ENCODE measurements at regions not wholly inside any gene's neighbourhood (a gene's known extent, or its start where the extent isn't known, plus 50 kb on each side); places are given as distances from the start of the nearest gene placed in this dataset.
A peak's percentile ranks its signal among the peaks of the same experiment; 100 is the strongest.
"Not testable (repeated sequence)": the region's sequence is repeated elsewhere in the genome, so short reads cannot be mapped to it uniquely, and the experiment has no call there.

GRCh38 chr1:101367630-101368029 lies 130.8 kb downstream of the S1PR1 start:
- no peaks in the 10 kb centered on the region for H3K9me3 ChIP-seq (ENCODE audit: low read depth, low read length)
- TF ChIP-seq, protein P1, sequence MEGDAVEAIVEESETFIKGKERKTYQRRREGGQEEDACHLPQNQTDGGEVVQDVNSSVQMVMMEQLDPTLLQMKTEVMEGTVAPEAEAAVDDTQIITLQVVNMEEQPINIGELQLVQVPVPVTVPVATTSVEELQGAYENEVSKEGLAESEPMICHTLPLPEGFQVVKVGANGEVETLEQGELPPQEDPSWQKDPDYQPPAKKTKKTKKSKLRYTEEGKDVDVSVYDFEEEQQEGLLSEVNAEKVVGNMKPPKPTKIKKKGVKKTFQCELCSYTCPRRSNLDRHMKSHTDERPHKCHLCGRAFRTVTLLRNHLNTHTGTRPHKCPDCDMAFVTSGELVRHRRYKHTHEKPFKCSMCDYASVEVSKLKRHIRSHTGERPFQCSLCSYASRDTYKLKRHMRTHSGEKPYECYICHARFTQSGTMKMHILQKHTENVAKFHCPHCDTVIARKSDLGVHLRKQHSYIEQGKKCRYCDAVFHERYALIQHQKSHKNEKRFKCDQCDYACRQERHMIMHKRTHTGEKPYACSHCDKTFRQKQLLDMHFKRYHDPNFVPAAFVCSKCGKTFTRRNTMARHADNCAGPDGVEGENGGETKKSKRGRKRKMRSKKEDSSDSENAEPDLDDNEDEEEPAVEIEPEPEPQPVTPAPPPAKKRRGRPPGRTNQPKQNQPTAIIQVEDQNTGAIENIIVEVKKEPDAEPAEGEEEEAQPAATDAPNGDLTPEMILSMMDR (IDR thresholded peaks at IDR 0.05; ENCODE audit: extremely low read depth, low read depth, low read length): no peak
- no peak for DNase-seq (ENCODE audit: insufficient read length, low spot score, missing footprints)
- no peaks in the 10 kb centered on the region for H3K79me2 ChIP-seq (ENCODE audit: insufficient read depth, low read length)
- no peak overlapping the region for H3K27ac ChIP-seq (ENCODE audit: low read depth, low read length)
- no peak overlapping the region for H3K4me3 ChIP-seq (ENCODE audit: insufficient read depth, low read length)
- no peaks in the 10 kb centered on the region for H3K36me3 ChIP-seq (ENCODE audit: insufficient read depth, low read length)
- no peak overlapping the region for H3K4me2 ChIP-seq (ENCODE audit: insufficient read depth, low read length)
- no peaks in the 10 kb centered on the region for H4K20me1 ChIP-seq (ENCODE audit: insufficient read depth, low read length)
- no peak overlapping the region for H2AFZ ChIP-seq (ENCODE audit: low read length)
- H3K4me1 ChIP-seq (ENCODE audit: insufficient read depth, low read length): peaks cover 28% of the 10 kb centered on the region
- H3K27me3 ChIP-seq (ENCODE audit: insufficient read depth, low read length): no peaks in the 10 kb centered on the region

GRCh38 chr1:101370488-101370887 lies 133.7 kb downstream of the S1PR1 start:
- Histone ChIP-seq H3K27me3 (ENCODE audit: insufficient read depth, low read length) (no peaks in the 10 kb centered on the region), H3K9me3 (ENCODE audit: low read depth, low read length) (no peaks in the 10 kb centered on the region), H3K79me2 (ENCODE audit: insufficient read depth, low read length) (no peaks in the 10 kb centered on the region), H2AFZ (ENCODE audit: low read length) (no peak overlapping the region), H3K4me2 (ENCODE audit: insufficient read depth, low read length) (no peak overlapping the region), H3K27ac (ENCODE audit: low read depth, low read length) (no peak overlapping the region), H4K20me1 (ENCODE audit: insufficient read depth, low read length) (no peaks in the 10 kb centered on the region), H3K36me3 (ENCODE audit: insufficient read depth, low read length) (no peaks in the 10 kb centered on the region), H3K4me3 (ENCODE audit: insufficient read depth, low read length) (no peak overlapping the region), H3K4me1 (ENCODE audit: insufficient read depth, low read length) (peaks cover 20% of the 10 kb centered on the region)
- TF ChIP-seq, protein P1 (IDR thresholded peaks at IDR 0.05; ENCODE audit: extremely low read depth, low read depth, low read length): no peak
- DNase-seq (ENCODE audit: insufficient read length, low spot score, missing footprints): no peak

DNA sequence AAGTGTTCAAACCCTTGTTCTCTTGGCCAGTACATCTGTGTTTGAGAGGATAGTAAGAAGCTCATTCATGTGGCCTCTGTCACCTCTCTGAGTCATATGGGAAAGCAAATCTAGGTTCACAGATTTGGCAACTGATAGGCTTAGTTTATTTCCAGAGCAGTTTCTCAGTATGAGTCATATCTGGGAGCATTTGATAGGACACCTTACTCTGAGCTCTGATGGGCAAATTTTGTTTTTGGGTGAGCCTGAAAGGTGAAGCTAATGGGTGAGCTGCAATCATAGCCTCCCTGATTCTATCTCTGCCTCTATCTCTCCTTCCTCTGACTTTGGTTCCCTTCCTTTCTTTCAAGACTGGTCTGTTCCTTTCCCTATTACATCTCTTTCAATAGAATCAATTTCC lies 134.4 kb downstream of the S1PR1 start:
- H3K27me3 ChIP-seq (ENCODE audit: insufficient read depth, low read length): no peaks in the 10 kb centered on the region
- H3K27ac ChIP-seq (ENCODE audit: low read depth, low read length): no peak overlapping the region
- H3K4me1 ChIP-seq (ENCODE audit: insufficient read depth, low read length): peaks cover 12% of the 10 kb centered on the region
- H3K9me3 ChIP-seq (ENCODE audit: low read depth, low read length): no peaks in the 10 kb centered on the region
- H3K79me2 ChIP-seq (ENCODE audit: insufficient read depth, low read length): no peaks in the 10 kb centered on the region
- no peak overlapping the region for H3K4me2 ChIP-seq (ENCODE audit: insufficient read depth, low read length)
- no peak overlapping the region for H2AFZ ChIP-seq (ENCODE audit: low read length)
- H3K36me3 ChIP-seq (ENCODE audit: insufficient read depth, low read length): no peaks in the 10 kb centered on the region
- TF ChIP-seq, protein P1 (IDR thresholded peaks at IDR 0.05; ENCODE audit: extremely low read depth, low read depth, low read length): no peak
- H3K4me3 ChIP-seq (ENCODE audit: insufficient read depth, low read length): no peak overlapping the region
- H4K20me1 ChIP-seq (ENCODE audit: insufficient read depth, low read length): no peaks in the 10 kb centered on the region
- DNase-seq (ENCODE audit: insufficient read length, low spot score, missing footprints): peak; percentile 79

- TF ChIP-seq, protein P1 (IDR thresholded peaks at IDR 0.05; ENCODE audit: extremely low read depth, low read depth, low read length): no peak
- H3K36me3 ChIP-seq (ENCODE audit: insufficient read depth, low read length): no peaks in the 10 kb centered on the region
- no peak overlapping the region for H3K4me2 ChIP-seq (ENCODE audit: insufficient read depth, low read length)
- peaks cover 7% of the 10 kb centered on the region for H3K4me1 ChIP-seq (ENCODE audit: insufficient read depth, low read length)
- H4K20me1 ChIP-seq (ENCODE audit: insufficient read depth, low read length): no peaks in the 10 kb centered on the region
- H3K9me3 ChIP-seq (ENCODE audit: low read depth, low read length): no peaks in the 10 kb centered on the region
- no peak overlapping the region for H2AFZ ChIP-seq (ENCODE audit: low read length)
- H3K27me3 ChIP-seq (ENCODE audit: insufficient read depth, low read length): peaks cover 7% of the 10 kb centered on the region
- no peak for DNase-seq (ENCODE audit: insufficient read length, low spot score, missing footprints)
- H3K27ac ChIP-seq (ENCODE audit: low read depth, low read length): no peak overlapping the region
- no peak overlapping the region for H3K4me3 ChIP-seq (ENCODE audit: insufficient read depth, low read length)
- H3K79me2 ChIP-seq (ENCODE audit: insufficient read depth, low read length): no peaks in the 10 kb centered on the region
Observed at GRCh38 chr1:101373570-101373969, 136.8 kb downstream of the S1PR1 start.

DNA sequence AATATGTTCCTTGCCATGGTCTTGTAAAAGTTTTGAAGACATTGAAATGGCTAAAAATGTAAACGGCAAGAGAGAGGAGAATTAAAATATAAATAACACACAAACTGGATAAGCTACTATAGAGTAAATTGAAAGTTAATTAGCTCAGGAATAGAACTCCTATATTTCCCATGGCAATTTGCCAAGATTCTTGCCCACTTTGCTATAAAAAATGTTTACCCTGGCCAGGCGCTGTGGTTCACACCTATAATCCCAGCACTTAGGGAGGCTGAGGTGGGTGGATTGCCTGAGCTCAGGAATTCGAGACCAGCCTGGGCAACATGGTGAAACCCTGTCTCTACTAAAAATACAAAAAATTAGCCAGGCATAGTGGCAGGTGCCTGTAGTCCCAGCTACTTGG lies 138.6 kb downstream of the S1PR1 start:
- H3K79me2 ChIP-seq (ENCODE audit: insufficient read depth, low read length); H3K4me2 ChIP-seq (ENCODE audit: insufficient read depth, low read length); H3K4me3 ChIP-seq (ENCODE audit: insufficient read depth, low read length); H4K20me1 ChIP-seq (ENCODE audit: insufficient read depth, low read length); DNase-seq (ENCODE audit: insufficient read length, low spot score, missing footprints); H3K36me3 ChIP-seq (ENCODE audit: insufficient read depth, low read length); H3K9me3 ChIP-seq (ENCODE audit: low read depth, low read length); H3K27ac ChIP-seq (ENCODE audit: low read depth, low read length); H3K4me1 ChIP-seq (ENCODE audit: insufficient read depth, low read length); H2AFZ ChIP-seq (ENCODE audit: low read length): not testable (repeated sequence)
- peaks cover 12% of the 10 kb centered on the region for H3K27me3 ChIP-seq (ENCODE audit: insufficient read depth, low read length)
